HFF-Myc (cell line): ENCODE measurements at regions not wholly inside any gene's neighbourhood (a gene's known extent, or its start where the extent isn't known, plus 50 kb on each side); places are given as distances from the start of the nearest gene placed in this dataset.

Source experiments
- DNase-seq: peaks from one replicate; pipeline ENCODE4 v3.0.0-alpha.2; 2011; ENCODE audit warnings: low read depth; ENCODE audit errors: extremely low read depth
- H3K4me3 ChIP-seq: replicated peaks from 2 replicates; pipeline ENCODE4 v1.5.1; 2011; ENCODE audit warnings: low read depth, mild to moderate bottlenecking, control low read depth, low read length
- TF ChIP-seq, protein P1 (sequence below): IDR thresholded peaks from 2 replicates; pipeline ENCODE4 v1.5.1; 2012; ENCODE audit warnings: mild to moderate bottlenecking, low read depth, low read length, control low read depth; ENCODE audit errors: missing control alignments

DNA sequence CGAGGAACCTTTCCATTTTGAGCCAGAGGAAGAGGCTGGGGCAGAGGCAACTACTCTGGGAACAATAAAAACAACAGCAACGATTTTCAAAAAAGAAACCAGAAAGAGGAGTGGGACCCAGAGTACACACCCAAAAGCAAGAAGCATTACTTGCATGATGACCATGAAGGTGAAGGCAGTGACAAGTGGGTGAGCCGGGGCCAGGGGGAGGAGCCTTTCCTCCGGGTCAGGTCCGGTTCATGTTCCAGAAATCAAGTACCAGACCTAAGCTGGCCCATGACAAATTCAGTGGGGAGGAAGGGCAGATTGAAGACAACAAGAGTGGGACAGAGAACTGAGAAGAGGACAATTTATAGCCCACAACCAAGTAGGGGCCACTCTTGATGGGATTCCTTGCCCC lies 77.2 kb upstream of the STT3B start:
- no peak overlapping the region for H3K4me3 ChIP-seq
- DNase-seq = no peak
- TF ChIP-seq, protein P1, sequence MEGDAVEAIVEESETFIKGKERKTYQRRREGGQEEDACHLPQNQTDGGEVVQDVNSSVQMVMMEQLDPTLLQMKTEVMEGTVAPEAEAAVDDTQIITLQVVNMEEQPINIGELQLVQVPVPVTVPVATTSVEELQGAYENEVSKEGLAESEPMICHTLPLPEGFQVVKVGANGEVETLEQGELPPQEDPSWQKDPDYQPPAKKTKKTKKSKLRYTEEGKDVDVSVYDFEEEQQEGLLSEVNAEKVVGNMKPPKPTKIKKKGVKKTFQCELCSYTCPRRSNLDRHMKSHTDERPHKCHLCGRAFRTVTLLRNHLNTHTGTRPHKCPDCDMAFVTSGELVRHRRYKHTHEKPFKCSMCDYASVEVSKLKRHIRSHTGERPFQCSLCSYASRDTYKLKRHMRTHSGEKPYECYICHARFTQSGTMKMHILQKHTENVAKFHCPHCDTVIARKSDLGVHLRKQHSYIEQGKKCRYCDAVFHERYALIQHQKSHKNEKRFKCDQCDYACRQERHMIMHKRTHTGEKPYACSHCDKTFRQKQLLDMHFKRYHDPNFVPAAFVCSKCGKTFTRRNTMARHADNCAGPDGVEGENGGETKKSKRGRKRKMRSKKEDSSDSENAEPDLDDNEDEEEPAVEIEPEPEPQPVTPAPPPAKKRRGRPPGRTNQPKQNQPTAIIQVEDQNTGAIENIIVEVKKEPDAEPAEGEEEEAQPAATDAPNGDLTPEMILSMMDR = no peak

DNA sequence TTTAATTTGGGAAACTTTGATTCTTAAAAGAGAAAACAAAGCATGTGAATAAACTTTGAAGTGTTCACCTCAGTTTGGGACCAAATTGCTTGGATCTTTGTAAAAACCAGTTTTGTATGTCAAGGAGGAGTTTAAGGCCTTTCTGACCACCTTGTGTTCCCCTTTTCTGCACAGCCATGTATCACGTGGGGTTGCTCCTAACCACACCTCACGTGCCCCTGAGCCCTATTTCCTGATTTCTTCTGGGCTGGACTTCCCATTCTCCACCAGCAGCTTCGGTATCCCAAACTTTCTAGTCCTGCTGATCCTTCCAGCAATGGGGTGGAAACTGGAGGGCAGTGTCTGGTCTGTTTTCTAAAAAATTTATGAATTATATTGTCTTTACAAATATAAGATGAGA lies 76.4 kb upstream of the STT3B start:
- DNase-seq = no peak
- TF ChIP-seq, protein P1 = no peak
- H3K4me3 ChIP-seq = no peak overlapping the region

DNA sequence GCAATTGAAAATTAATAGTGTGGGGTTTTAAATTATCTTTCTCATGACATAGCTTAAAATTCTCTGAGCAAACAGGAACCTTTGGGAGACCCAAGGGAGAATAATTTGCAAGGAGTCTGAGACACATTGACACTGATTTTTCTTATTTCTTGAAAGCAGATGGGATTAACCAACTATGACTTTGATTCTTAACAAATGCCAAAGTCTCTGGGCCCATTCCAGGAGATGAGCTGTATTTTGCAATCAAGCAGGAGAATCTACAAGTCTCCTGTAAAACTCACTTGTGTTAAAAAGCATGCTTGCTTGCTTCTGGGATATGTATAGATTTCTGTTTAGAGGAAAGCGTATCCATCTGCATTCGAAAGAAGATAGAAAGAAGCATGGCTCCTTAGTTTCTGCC lies 71.3 kb upstream of the STT3B start:
- TF ChIP-seq, protein P1 = no peak
- no peak for DNase-seq
- no peak overlapping the region for H3K4me3 ChIP-seq

GRCh38 chr3:31462050-31462569 lies 70.6 kb upstream of the STT3B start:
- TF ChIP-seq, protein P1 = no peak
- DNase-seq = no peak

DNA sequence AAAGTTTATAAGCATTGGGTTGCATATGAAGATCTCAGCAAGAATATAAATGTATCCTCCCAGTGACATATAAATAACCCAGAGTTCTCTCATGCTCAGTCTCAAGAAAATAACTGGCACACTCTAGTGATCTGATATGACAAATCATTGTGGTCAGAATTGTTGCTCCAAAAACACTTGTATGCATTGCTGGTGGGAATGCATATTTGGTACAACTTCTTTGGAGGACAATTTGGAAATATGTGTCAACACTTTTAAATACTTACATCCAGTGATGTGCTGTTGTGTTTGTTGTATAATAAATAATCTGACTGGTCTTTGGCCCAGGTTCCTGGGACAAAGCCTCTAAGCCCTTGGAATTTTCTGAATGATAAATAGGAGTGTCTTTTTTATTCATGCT lies 66.7 kb upstream of the STT3B start:
- TF ChIP-seq, protein P1 = no peak
- DNase-seq = no peak
- H3K4me3 ChIP-seq = no peak overlapping the region

More at GRCh38 chr3:31462050-31462569, 70.6 kb upstream of the STT3B start:
- no peak overlapping the region for H3K4me3 ChIP-seq

- H3K4me3 ChIP-seq = no peak overlapping the region
Measured at GRCh38 chr3:31466866-31467265, 65.9 kb upstream of the STT3B start.

GRCh38 chr3:31468433-31468832 lies 64.3 kb upstream of the STT3B start:
- TF ChIP-seq, protein P1 = no peak
- no peak overlapping the region for H3K4me3 ChIP-seq
- no peak for DNase-seq

More at GRCh38 chr3:31466866-31467265, 65.9 kb upstream of the STT3B start:
- TF ChIP-seq, protein P1 = no peak
- no peak for DNase-seq
